ENCODE measurements at regions not wholly inside any gene's neighbourhood (a gene's known extent, or its start where the extent isn't known, plus 50 kb on each side); places are given as distances from the start of the nearest gene placed in this dataset.

DNA sequence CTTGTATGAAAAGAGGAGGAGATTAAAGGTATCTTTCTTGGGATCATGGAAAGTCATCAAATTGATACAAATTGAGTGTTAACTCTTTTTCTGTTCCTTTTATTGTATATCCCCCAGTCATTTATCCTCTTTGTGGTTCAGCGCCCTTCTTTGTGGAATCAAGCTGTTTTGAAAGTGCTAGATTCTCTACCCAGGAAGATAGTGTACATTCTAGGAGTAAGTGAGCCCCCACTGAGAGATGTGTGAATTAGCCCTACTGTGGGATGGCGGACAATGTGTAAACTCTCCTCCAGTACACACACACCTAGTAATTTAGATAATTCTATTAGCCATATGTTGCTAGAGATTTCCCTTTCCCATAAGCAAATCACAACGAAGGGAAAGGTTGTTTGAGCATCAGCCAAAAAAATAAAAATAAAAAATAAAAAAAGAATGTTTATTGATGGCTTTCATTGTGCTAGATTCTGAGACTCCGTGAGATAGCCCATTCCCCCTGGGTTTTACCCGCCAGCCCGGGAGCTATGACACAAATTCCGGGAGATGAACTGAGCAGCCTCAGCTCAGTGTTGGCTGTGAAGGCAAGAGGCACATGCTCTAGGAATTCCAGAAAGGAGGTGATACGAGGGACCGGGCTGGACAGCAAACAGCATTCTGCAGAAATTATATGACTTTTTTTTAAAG is 378.4 kb upstream of the RUNX1 start:
- TF ChIP-seq CTCF (IDR thresholded peaks at IDR 0.05) (no peak), MXI1 (IDR thresholded peaks at IDR 0.05; ENCODE audit: low read depth, low read length) (no peak), SIN3A (IDR thresholded peaks at IDR 0.05; ENCODE audit: borderline replicate concordance, low read depth, low read length) (no peak), RAD21 (IDR thresholded peaks at IDR 0.05; ENCODE audit: low read length) (no peak), TAF1 (IDR thresholded peaks at IDR 0.05; ENCODE audit: borderline replicate concordance, low read depth, low read length) (no peak), POLR2AphosphoS5 (IDR thresholded peaks at IDR 0.05; ENCODE audit: low read depth, low read length) (no peak)
- TF ChIP-seq, protein P1, sequence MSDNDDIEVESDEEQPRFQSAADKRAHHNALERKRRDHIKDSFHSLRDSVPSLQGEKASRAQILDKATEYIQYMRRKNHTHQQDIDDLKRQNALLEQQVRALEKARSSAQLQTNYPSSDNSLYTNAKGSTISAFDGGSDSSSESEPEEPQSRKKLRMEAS (IDR thresholded peaks at IDR 0.05; ENCODE audit: low read depth), result no peak

Measured in SK-N-SH (cell line).